Uterus (tissue), 3 donors: ENCODE measurements at regions not wholly inside any gene's neighbourhood (a gene's known extent, or its start where the extent isn't known, plus 50 kb on each side); places are given as distances from the start of the nearest gene placed in this dataset.

ENCODE experiments used
- DNase-seq, 2 donors: peaks; one replicate each; pipeline ENCODE4 v3.0.0-alpha.2; 2019 to 2020
- H3K27ac ChIP-seq, 2 donors: fragments of 200-600 bp; sonication (generic); 1 replicate in 1 of 2; 2 replicates in 1 of 2; pipeline ENCODE4 v1.5.1; 2016 to 2018
- H3K27me3 ChIP-seq, 2 donors: fragments of 200-600 bp; sonication (generic); one replicate each; pipeline ENCODE4 v1.5.1; 2018 to 2019; ENCODE audit warnings: control low read depth in 1 of 2
- H3K36me3 ChIP-seq, 2 donors: fragments of 200-600 bp; sonication (generic); one replicate each; pipeline ENCODE4 v1.5.1; 2019; ENCODE audit warnings: control low read depth in 1 of 2
- H3K4me1 ChIP-seq, 2 donors: fragments of 200-600 bp; sonication (generic); one replicate each; pipeline ENCODE4 v1.5.1; 2018 to 2019; ENCODE audit warnings: control low read depth in 1 of 2
- H3K4me3 ChIP-seq, 2 donors: fragments of 200-600 bp; sonication (generic); 1 replicate in 1 of 2; 2 replicates in 1 of 2; pipeline ENCODE4 v1.5.1; 2018 to 2019; ENCODE audit warnings: mild to moderate bottlenecking in 1 of 2
- H3K9me3 ChIP-seq, 2 donors: fragments of 200-600 bp; sonication (generic); one replicate each; pipeline ENCODE4 v1.5.1; 2019; ENCODE audit warnings: control low read depth in 1 of 2
- CTCF ChIP-seq, 4 experiments: fragments of 200-600 bp in 2 of 4; fragments of 450-650 bp in 2 of 4; sonication (generic) in 2 of 4; IDR thresholded peaks; one replicate each; pipeline ENCODE4 v1.5.1; 2016 to 2019; ENCODE audit warnings: antibody characterized with exemption in 4 of 4, mild to moderate bottlenecking in 2 of 4, moderate library complexity in 1 of 4
- POLR2A ChIP-seq, 2 donors: fragments of 450-650 bp; IDR thresholded peaks; one replicate each; pipeline ENCODE4 v1.6.1; 2016; ENCODE audit warnings: antibody characterized with exemption in 2 of 2, mild to moderate bottlenecking in 1 of 2, moderate library complexity in 1 of 2
- intact Hi-C: fragments of 100-400 bp; cut with DNase I; formaldehyde crosslinking; loops from one replicate; pipeline ENCODE4 v1.15.1; 2023; ENCODE audit warnings: low total_unique reads
- donor health status: DM: yes; HTN: yes; CAD: no.

GRCh38 chr4:36944232-36944631, 300.3 kb upstream of the NWD2 start:
- no peaks in the 10 kb centered on the region for H3K27me3 ChIP-seq
- no peak overlapping the region for H3K4me3 ChIP-seq
- TF ChIP-seq CTCF (IDR thresholded peaks at IDR 0.05) (no peak), POLR2A (IDR thresholded peaks at IDR 0.05) (no peak)
- H3K4me1 ChIP-seq, result no peaks in the 10 kb centered on the region
- H3K27ac ChIP-seq, result no peak overlapping the region
- no peak for DNase-seq
- no peaks in the 10 kb centered on the region for H3K36me3 ChIP-seq
- no peaks in the 10 kb centered on the region for H3K9me3 ChIP-seq
- intact Hi-C loops, result no loop called here

DNA sequence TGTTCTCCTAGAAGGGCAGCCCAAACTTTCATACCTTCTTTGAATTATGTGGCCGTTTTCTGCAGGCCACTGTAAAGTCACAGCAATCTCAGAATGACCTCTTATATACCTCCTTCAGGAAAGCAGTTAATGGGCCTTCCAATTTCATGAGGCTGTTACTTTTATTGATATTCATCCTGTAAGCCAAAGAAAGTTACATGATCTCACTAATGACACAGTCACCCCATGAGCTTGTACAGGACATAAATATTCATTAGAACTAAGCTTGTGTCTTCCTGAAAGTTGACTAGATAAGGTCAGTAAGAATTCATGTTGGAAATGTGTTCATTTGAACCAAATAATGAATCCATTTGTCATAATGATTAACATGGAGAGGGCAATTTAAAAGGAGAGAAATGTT, 283.1 kb upstream of the NWD2 start:
- Histone ChIP-seq H3K4me3 (no peak overlapping the region), H3K27me3 (no peaks in the 10 kb centered on the region), H3K4me1 (no peaks in the 10 kb centered on the region), H3K27ac (no peak overlapping the region), H3K36me3 (peaks cover 0 to 3% of the 10 kb centered on the region in 2 donors), H3K9me3 (no peaks in the 10 kb centered on the region)
- no peak for TF ChIP-seq CTCF (IDR thresholded peaks at IDR 0.05)
- TF ChIP-seq POLR2A (IDR thresholded peaks at IDR 0.05), result no peak
- no peak for DNase-seq
- intact Hi-C loops, result no loop called here

DNA sequence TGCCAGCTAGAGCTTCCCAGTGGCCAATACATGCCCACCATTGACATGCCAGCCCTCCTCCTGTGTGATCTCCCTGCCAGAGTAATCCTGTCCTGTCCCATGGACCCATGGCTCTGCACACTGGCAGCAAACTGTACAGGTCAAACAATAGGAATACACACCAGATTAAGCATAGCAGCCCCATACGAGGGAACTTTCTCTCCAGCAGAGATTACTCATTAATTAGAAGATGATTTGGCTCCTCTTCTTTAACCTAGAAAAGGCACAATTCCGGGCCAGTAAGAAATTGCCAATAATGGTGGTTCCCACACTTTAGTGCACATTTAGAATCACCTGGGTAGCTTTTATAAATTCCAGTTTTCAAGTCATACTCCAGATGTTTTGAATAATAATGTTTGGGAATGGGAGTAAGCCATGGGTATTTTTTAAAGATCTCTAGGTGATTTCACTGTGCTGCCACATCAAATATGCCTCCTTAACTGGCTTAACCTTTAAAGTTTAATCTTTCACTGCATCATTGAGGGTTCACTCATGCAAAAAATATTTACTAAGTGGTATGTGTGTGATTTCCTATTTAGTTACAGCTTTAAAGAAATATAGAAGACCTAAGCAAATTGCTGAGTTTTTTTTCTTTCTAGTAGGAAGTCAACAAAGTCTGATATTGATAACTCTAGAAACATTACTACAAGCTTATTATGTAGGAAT, 277.6 kb upstream of the NWD2 start:
- Histone ChIP-seq H3K27ac (no peak overlapping the region), H3K4me3 (no peak overlapping the region), H3K4me1 (no peaks in the 10 kb centered on the region), H3K27me3 (no peaks in the 10 kb centered on the region), H3K36me3 (no peaks in the 10 kb centered on the region), H3K9me3 (no peaks in the 10 kb centered on the region)
- DNase-seq, result no peak
- intact Hi-C loops, result no loop called here
- TF ChIP-seq POLR2A (IDR thresholded peaks at IDR 0.05), result no peak

- H3K9me3 ChIP-seq, result no peaks in the 10 kb centered on the region
- H3K27me3 ChIP-seq, result no peaks in the 10 kb centered on the region
- no peak for TF ChIP-seq POLR2A (IDR thresholded peaks at IDR 0.05)
- TF ChIP-seq CTCF (IDR thresholded peaks at IDR 0.05), result no peak
- no peak for DNase-seq
- H3K4me3 ChIP-seq, result no peak overlapping the region
- no peaks in the 10 kb centered on the region for H3K36me3 ChIP-seq
- H3K4me1 ChIP-seq, result no peaks in the 10 kb centered on the region
- no peak overlapping the region for H3K27ac ChIP-seq
- intact Hi-C loops, result no loop called here
Measured at GRCh38 chr4:36979533-36979932, 265.0 kb upstream of the NWD2 start.

GRCh38 chr4:36990128-36990872, 254.2 kb upstream of the NWD2 start:
- DNase-seq, result no peak
- Histone ChIP-seq H3K27ac (no peak overlapping the region), H3K4me1 (no peaks in the 10 kb centered on the region), H3K4me3 (no peak overlapping the region), H3K9me3 (no peaks in the 10 kb centered on the region), H3K36me3 (no peaks in the 10 kb centered on the region), H3K27me3 (no peaks in the 10 kb centered on the region)
- intact Hi-C loops, result no loop called here
- no peak for TF ChIP-seq POLR2A (IDR thresholded peaks at IDR 0.05)
- TF ChIP-seq CTCF (IDR thresholded peaks at IDR 0.05), result no peak
